ENCODE measurements at regions not wholly inside any gene's neighbourhood (a gene's known extent, or its start where the extent isn't known, plus 50 kb on each side); places are given as distances from the start of the nearest gene placed in this dataset.

GRCh38 chr4:19317377-19317776 is 934.3 kb upstream of the SLIT2 start:
- TF ChIP-seq CTCF (conservative IDR thresholded peaks at IDR 0.05) (no peak), EZH2 (IDR thresholded peaks at IDR 0.05; ENCODE audit: low read depth) (no peak)

Measured in PC-9 (cell line).